ENCODE measurements at regions not wholly inside any gene's neighbourhood (a gene's known extent, or its start where the extent isn't known, plus 50 kb on each side); places are given as distances from the start of the nearest gene placed in this dataset.

DNA sequence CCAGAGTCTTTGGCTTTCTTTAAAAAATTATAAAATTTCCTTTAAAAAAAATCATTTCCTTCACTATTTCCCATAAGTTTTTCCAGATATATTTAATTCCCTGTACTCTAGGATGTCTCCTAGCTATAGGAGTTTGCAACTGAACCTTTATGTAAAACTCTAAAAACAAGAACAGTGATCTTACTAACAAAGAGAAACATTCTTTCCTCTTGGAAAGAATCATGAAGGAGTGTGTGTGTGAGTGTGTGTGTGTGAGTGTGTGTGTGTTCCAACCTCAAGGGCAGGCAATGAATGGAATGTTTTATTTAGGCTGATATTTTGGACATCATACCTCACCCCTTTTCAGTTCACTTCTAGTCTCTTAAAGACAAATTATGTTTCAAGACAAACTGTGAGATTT lies 309.2 kb downstream of the CEMIP2 start:
- H3K27ac Mint-ChIP-seq, result no peak overlapping the region
- POLR2A ChIA-PET, result no interaction called here
- H3K4me1 Mint-ChIP-seq, result no peaks in the 10 kb centered on the region
- intact Hi-C loops (cut with micrococcal nuclease), result no loop called here
- no peak overlapping the region for H3K4me3 Mint-ChIP-seq
- CTCF ChIA-PET, result no interaction called here
- H3K36me3 Mint-ChIP-seq (ENCODE audit: low read depth), result no peaks in the 10 kb centered on the region
- no peak for DNase-seq
- no peak for ATAC-seq (ENCODE audit: low read depth)
- no peaks in the 10 kb centered on the region for H3K9me3 Mint-ChIP-seq
- peaks cover 3% of the 10 kb centered on the region for H3K27me3 Mint-ChIP-seq
- TF ChIP-seq, protein P1, sequence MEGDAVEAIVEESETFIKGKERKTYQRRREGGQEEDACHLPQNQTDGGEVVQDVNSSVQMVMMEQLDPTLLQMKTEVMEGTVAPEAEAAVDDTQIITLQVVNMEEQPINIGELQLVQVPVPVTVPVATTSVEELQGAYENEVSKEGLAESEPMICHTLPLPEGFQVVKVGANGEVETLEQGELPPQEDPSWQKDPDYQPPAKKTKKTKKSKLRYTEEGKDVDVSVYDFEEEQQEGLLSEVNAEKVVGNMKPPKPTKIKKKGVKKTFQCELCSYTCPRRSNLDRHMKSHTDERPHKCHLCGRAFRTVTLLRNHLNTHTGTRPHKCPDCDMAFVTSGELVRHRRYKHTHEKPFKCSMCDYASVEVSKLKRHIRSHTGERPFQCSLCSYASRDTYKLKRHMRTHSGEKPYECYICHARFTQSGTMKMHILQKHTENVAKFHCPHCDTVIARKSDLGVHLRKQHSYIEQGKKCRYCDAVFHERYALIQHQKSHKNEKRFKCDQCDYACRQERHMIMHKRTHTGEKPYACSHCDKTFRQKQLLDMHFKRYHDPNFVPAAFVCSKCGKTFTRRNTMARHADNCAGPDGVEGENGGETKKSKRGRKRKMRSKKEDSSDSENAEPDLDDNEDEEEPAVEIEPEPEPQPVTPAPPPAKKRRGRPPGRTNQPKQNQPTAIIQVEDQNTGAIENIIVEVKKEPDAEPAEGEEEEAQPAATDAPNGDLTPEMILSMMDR (IDR thresholded peaks at IDR 0.05), result no peak

DNA sequence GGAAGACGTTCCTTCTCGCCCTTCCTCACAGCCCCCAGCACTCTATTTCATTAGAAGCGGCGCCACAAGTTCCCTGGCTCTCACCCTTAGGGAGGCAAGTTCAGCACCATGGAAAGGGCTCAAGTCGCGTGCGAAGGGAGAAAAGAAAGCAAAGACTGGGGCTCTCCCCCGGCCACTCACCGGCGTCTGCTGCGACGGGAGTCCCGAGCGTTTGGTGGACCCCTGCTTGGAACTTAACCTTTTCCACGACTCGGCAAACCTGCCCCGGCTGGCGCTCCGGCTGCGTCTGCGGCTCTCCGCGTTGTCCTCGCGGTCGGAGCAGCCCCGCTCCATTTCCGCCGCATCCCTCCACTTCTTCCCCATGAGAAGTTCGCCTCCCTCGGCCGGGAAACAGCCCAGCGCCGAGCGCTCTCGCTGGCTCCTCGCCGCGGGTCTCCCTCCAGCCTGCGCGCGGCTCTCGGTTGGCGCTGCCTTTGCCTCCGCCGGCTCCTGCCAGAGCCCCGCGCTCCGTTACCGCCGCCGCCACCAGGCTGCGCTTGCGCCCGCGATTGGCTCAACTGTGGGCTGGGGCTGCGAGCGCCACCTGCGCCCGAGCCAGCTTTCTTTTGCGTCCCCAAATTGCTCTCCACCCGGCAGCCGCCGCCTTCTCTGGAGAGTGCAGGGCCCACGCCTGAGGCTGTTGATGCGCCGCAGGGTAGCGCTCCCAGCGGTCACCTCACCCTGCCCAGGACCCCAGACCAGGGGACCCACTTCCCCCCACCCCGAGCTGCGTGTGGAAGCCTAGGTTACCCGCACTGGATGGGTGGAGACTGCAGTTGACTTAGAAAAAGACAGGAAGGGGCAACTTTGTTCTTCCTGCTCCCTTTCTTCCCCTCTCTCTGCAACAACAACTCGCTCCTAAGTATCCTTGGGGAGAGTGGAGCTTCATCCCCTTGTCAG lies 321.6 kb downstream of the CEMIP2 start:
- Mint-ChIP-seq H3K36me3 (ENCODE audit: low read depth) (no peaks in the 10 kb centered on the region), H3K4me3 (no peak overlapping the region), H3K27ac (no peak overlapping the region), H3K4me1 (peaks cover 3% of the 10 kb centered on the region), H3K9me3 (peaks cover 6% of the 10 kb centered on the region), H3K27me3 (peaks cover 36% of the 10 kb centered on the region)
- DNase-seq, result no peak
- CTCF ChIA-PET, result no interaction called here
- intact Hi-C loops (cut with micrococcal nuclease), result no loop called here
- ATAC-seq (ENCODE audit: low read depth), result no peak
- TF ChIP-seq, protein P1 (IDR thresholded peaks at IDR 0.05), result no peak
- POLR2A ChIA-PET, result no interaction called here

DNA sequence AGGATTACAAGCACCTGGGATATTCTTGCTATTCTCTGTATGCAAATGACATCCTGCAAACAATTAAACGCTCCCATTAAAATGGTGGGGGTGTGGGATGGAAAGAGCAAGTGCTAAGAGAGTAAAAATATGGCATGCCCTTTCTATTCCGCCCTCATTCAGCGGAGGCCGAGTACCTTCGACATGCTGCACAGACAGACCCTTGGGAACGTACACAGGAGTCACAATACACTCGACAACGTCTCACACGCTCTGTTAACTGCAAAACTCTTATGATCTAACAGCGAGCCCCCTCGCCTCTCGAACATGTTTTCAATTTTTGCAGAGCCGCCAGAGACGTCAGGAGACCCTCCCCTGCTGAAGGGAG lies 322.2 kb downstream of the CEMIP2 start:
- CTCF ChIA-PET, result no interaction called here

DNA sequence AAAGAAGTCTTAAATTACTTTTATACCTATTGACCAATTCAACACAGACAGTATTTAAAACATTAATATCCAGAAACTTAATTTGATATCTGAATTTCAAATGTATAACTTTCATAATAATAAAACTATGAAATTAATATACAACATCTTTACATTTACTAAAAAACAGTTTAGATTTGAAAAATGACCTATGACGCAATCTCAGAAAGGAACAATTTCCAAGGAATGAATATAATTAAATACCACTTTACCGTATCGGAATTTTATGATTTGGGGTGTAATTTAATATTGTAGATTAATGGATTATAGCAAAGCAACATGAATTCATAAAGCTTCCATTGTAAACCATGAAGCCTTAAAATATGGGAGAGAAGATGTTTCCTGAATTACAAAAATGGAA lies 321.5 kb upstream of the TRPM3 start:
- no peak overlapping the region for H3K4me3 Mint-ChIP-seq
- POLR2A ChIA-PET, result no interaction called here
- intact Hi-C loops (cut with micrococcal nuclease), result no loop called here

More for the DNA sequence above, 322.2 kb downstream of the CEMIP2 start:
- intact Hi-C loops (cut with micrococcal nuclease), result no loop called here
- TF ChIP-seq, protein P1 (IDR thresholded peaks at IDR 0.05), result no peak
- DNase-seq, result no peak
- no peaks in the 10 kb centered on the region for H3K36me3 Mint-ChIP-seq (ENCODE audit: low read depth)
- ATAC-seq (ENCODE audit: low read depth), result no peak
- peaks cover 5% of the 10 kb centered on the region for H3K9me3 Mint-ChIP-seq
- peaks cover 36% of the 10 kb centered on the region for H3K27me3 Mint-ChIP-seq
- POLR2A ChIA-PET, result no interaction called here
- H3K27ac Mint-ChIP-seq, result no peak overlapping the region
- H3K4me3 Mint-ChIP-seq, result no peak overlapping the region
- peaks cover 3% of the 10 kb centered on the region for H3K4me1 Mint-ChIP-seq

DNA sequence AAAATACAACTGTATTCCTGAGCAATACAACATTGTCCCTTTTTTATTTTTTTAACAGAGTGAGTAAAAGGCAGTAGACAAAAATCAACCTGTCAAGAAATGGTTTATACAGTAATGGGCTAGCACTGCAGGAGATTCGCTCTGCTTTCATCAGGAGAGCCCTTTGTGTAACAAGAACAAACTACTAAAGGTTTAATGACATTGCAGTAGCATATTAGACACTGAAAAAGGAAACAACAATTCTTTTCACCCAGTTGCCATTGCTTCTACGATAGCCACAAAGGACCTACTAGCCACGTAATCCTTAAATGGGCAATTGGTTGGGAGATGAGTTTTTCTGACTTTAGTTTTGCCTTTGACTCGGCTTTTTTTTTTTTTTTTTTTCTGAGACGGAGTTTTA lies 319.8 kb upstream of the TRPM3 start:
- no peak overlapping the region for H3K4me3 Mint-ChIP-seq
- TF ChIP-seq, protein P1 (IDR thresholded peaks at IDR 0.05), result no peak
- H3K27me3 Mint-ChIP-seq, result peaks cover 21% of the 10 kb centered on the region
- ATAC-seq (ENCODE audit: low read depth), result no peak
- H3K36me3 Mint-ChIP-seq (ENCODE audit: low read depth), result no peaks in the 10 kb centered on the region
- intact Hi-C loops (cut with micrococcal nuclease), result no loop called here
- CTCF ChIA-PET, result no interaction called here
- POLR2A ChIA-PET, result no interaction called here
- no peak for DNase-seq
- H3K9me3 Mint-ChIP-seq, result no peaks in the 10 kb centered on the region
- H3K27ac Mint-ChIP-seq, result no peak overlapping the region
- no peaks in the 10 kb centered on the region for H3K4me1 Mint-ChIP-seq

More for the DNA sequence above, 321.5 kb upstream of the TRPM3 start:
- H3K9me3 Mint-ChIP-seq, result no peaks in the 10 kb centered on the region
- peaks cover 30% of the 10 kb centered on the region for H3K27me3 Mint-ChIP-seq
- CTCF ChIA-PET, result no interaction called here
- H3K36me3 Mint-ChIP-seq (ENCODE audit: low read depth), result no peaks in the 10 kb centered on the region
- DNase-seq (no peak), ATAC-seq (ENCODE audit: low read depth) (no peak)
- TF ChIP-seq, protein P1 (IDR thresholded peaks at IDR 0.05), result no peak
- peaks cover 3% of the 10 kb centered on the region for H3K4me1 Mint-ChIP-seq
- H3K27ac Mint-ChIP-seq, result no peak overlapping the region
